Breast epithelium (tissue), 4 donors: ENCODE measurements at regions not wholly inside any gene's neighbourhood (a gene's known extent, or its start where the extent isn't known, plus 50 kb on each side); places are given as distances from the start of the nearest gene placed in this dataset.

Experiments
- DNase-seq, 2 donors: peaks; one replicate each; pipeline ENCODE4 v3.0.0-alpha.2; 2019; ENCODE audit warnings: low spot score in 2 of 2
- H3K27ac ChIP-seq, 2 donors: fragments of 200-600 bp; sonication (generic) in 1 of 2; one replicate each; pipeline ENCODE4 v1.5.1; 2016 to 2019; ENCODE audit warnings: mild to moderate bottlenecking in 1 of 2
- H3K27me3 ChIP-seq, 2 donors: fragments of 200-600 bp; sonication (generic) in 1 of 2; one replicate each; pipeline versions ENCODE4 v1.5.1 to v1.6.0; 2017 to 2019; ENCODE audit warnings: control low read depth in 1 of 2, mild to moderate bottlenecking in 1 of 2
- H3K36me3 ChIP-seq: fragments of 200-600 bp; one replicate; pipeline ENCODE4 v1.5.1; 2019
- H3K4me1 ChIP-seq, 2 donors: fragments of 200-600 bp; sonication (generic); one replicate each; pipeline ENCODE4 v1.5.1; 2016 to 2019; ENCODE audit warnings: control low read depth in 1 of 2
- H3K4me3 ChIP-seq, 3 donors: fragments of 200-600 bp; sonication (generic); 1 replicate in 2 of 3; 2 replicates in 1 of 3; pipeline ENCODE4 v1.5.1; 2016 to 2019; ENCODE audit warnings: mild to moderate bottlenecking in 3 of 3, moderate library complexity in 2 of 3
- H3K9me3 ChIP-seq, 2 donors: fragments of 200-600 bp; sonication (generic) in 1 of 2; one replicate each; pipeline ENCODE4 v1.5.1; 2016 to 2019; ENCODE audit warnings: control low read depth in 1 of 2
- CTCF ChIP-seq, 3 donors: fragments of 450-650 bp; IDR thresholded peaks; one replicate each; pipeline ENCODE4 v1.5.1; 2016 to 2017; ENCODE audit warnings: antibody characterized with exemption in 3 of 3, mild to moderate bottlenecking in 3 of 3, moderate library complexity in 3 of 3
- POLR2A ChIP-seq: fragments of 450-650 bp; IDR thresholded peaks from one replicate; pipeline ENCODE4 v1.6.1; 2016; ENCODE audit warnings: antibody characterized with exemption, mild to moderate bottlenecking, moderate library complexity
- POLR2AphosphoS5 ChIP-seq, 3 donors: sonication (generic); formaldehyde crosslinking; IDR thresholded peaks; one replicate each; pipeline ENCODE4 v1.6.1; 2017; ENCODE audit warnings: antibody characterized with exemption in 3 of 3
- intact Hi-C: fragments of 100-400 bp; cut with DNase I; formaldehyde crosslinking; loops from one replicate; pipeline ENCODE4 v1.15.1; 2023; ENCODE audit warnings: low total_unique reads

DNA sequence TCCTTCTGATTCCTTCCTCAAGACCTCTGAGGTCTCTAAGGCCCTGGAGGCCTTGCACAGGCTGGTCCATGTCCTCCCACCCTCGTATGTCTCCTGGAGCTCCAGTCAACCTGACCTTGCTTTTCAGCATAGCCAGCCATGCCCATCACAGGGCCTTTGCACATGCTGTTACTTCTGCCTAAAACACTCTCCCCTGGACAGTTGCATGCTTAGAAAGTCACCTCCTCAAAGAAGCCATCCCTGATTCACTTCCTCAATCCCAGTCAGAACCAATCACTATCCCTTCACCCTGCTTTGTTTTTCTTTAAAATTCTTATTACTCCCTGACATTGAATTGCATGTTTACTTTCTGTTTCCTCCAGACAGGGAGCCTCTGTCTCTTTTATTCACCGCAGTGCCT is 322.1 kb upstream of the CCL2 start:
- intact Hi-C loops: no loop called here
- Histone ChIP-seq H3K27me3 (peaks cover 0 to 7% of the 10 kb centered on the region in 2 donors), H3K27ac (no peak overlapping the region), H3K4me3 (no peak overlapping the region), H3K9me3 (no peaks in the 10 kb centered on the region), H3K4me1 (no peaks in the 10 kb centered on the region), H3K36me3 (no peaks in the 10 kb centered on the region)
- TF ChIP-seq POLR2AphosphoS5 (IDR thresholded peaks at IDR 0.05) (no peak), CTCF (IDR thresholded peaks at IDR 0.05) (no peak), POLR2A (no peak)
- no peak for DNase-seq

DNA sequence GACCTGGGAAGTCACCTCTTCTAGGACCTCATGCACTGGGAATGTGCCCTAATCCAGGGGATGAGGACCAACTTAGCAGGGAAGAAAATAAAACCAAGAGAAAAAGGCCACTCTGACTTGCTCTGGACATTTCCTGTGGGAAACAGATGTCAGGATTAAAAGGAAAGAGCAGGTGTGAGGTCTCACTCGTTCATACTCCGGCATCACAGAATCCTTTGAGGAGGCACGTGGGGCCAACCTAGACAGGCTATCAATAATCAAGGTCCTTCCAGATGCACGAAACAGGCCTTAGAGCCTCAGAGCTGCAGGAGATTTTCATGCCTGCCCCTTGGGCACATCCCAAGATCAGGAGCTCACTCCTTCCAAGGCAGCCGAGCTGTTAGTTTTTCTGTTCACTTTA is 321.5 kb upstream of the CCL2 start:
- Histone ChIP-seq H3K9me3 (no peaks in the 10 kb centered on the region), H3K4me1 (no peaks in the 10 kb centered on the region), H3K4me3 (no peak overlapping the region), H3K36me3 (no peaks in the 10 kb centered on the region), H3K27ac (no peak overlapping the region), H3K27me3 (peaks cover 0 to 7% of the 10 kb centered on the region in 2 donors)
- TF ChIP-seq POLR2A (no peak), CTCF (IDR thresholded peaks at IDR 0.05) (no peak), POLR2AphosphoS5 (IDR thresholded peaks at IDR 0.05) (no peak)
- intact Hi-C loops: no loop called here
- DNase-seq: no peak

- Histone ChIP-seq H3K9me3 (no peaks in the 10 kb centered on the region), H3K36me3 (no peaks in the 10 kb centered on the region), H3K4me3 (no peak overlapping the region), H3K27ac (no peak overlapping the region), H3K27me3 (peaks cover 0 to 7% of the 10 kb centered on the region in 2 donors), H3K4me1 (no peaks in the 10 kb centered on the region)
- intact Hi-C loops: no loop called here
- TF ChIP-seq POLR2A (no peak), CTCF (IDR thresholded peaks at IDR 0.05) (no peak), POLR2AphosphoS5 (IDR thresholded peaks at IDR 0.05) (no peak)
- no peak for DNase-seq
Measured at GRCh38 chr17:33934696-33935095, 320.4 kb upstream of the CCL2 start.

GRCh38 chr17:33935822-33936221 is 319.3 kb upstream of the CCL2 start:
- Histone ChIP-seq H3K36me3 (no peaks in the 10 kb centered on the region), H3K9me3 (no peaks in the 10 kb centered on the region), H3K27me3 (peaks cover 0 to 7% of the 10 kb centered on the region in 2 donors), H3K27ac (no peak overlapping the region), H3K4me1 (no peaks in the 10 kb centered on the region), H3K4me3 (no peak overlapping the region)
- DNase-seq: no peak
- TF ChIP-seq CTCF (IDR thresholded peaks at IDR 0.05) (no peak), POLR2A (no peak), POLR2AphosphoS5 (IDR thresholded peaks at IDR 0.05) (no peak)
- intact Hi-C loops: no loop called here

- TF ChIP-seq POLR2A: no peak
- TF ChIP-seq POLR2AphosphoS5 (IDR thresholded peaks at IDR 0.05): no peak
- no peak for TF ChIP-seq CTCF (IDR thresholded peaks at IDR 0.05)
- Histone ChIP-seq H3K27ac (no peak overlapping the region), H3K4me3 (no peak overlapping the region), H3K4me1 (no peaks in the 10 kb centered on the region), H3K9me3 (no peaks in the 10 kb centered on the region), H3K36me3 (no peaks in the 10 kb centered on the region), H3K27me3 (peaks cover 0 to 7% of the 10 kb centered on the region in 2 donors)
- intact Hi-C loops: no loop called here
- no peak for DNase-seq
Measured at GRCh38 chr17:33936764-33937163, 318.3 kb upstream of the CCL2 start.
